ENCODE measurements at regions not wholly inside any gene's neighbourhood (a gene's known extent, or its start where the extent isn't known, plus 50 kb on each side); places are given as distances from the start of the nearest gene placed in this dataset.

DNA sequence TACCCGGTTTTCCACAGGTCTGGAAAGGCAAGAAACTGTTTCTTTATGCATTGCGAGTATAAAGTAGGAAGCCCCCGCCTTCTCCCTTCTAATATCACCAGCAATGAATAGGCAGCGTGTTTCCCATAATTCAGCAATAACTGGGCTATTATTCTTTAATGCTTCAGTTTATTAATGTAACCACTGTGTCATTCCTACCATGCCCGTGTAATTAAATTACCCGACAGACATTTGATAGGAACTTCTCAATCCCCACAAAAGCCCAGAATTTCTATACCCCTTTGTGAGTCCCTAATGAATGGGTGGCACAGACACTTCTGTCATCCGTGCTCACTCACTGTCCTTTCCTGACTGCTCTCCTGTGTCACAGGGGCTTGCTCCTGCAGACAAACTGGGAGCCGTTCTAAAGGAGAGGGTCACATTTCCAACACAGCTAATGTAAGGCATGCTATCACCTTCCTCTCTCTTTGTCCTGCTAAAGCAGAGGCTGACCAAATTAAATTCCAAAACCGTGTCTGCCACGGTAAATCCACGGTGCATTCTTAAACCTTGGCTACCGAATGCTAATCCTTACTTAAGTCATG is 108.5 kb upstream of the MID1 start:
- H3K36me3 ChIP-seq (ENCODE audit: insufficient read depth, low read length), result no peaks in the 10 kb centered on the region
- H3K79me2 ChIP-seq (ENCODE audit: insufficient read depth, low read length), result no peaks in the 10 kb centered on the region
- no peak overlapping the region for H2AFZ ChIP-seq (ENCODE audit: low read length)
- no peaks in the 10 kb centered on the region for H3K9me3 ChIP-seq (ENCODE audit: insufficient read depth, low read depth, low read length)
- TF ChIP-seq EZH2phosphoT487 (IDR thresholded peaks at IDR 0.05; ENCODE audit: borderline replicate concordance), result no peak
- TF ChIP-seq, protein P1, sequence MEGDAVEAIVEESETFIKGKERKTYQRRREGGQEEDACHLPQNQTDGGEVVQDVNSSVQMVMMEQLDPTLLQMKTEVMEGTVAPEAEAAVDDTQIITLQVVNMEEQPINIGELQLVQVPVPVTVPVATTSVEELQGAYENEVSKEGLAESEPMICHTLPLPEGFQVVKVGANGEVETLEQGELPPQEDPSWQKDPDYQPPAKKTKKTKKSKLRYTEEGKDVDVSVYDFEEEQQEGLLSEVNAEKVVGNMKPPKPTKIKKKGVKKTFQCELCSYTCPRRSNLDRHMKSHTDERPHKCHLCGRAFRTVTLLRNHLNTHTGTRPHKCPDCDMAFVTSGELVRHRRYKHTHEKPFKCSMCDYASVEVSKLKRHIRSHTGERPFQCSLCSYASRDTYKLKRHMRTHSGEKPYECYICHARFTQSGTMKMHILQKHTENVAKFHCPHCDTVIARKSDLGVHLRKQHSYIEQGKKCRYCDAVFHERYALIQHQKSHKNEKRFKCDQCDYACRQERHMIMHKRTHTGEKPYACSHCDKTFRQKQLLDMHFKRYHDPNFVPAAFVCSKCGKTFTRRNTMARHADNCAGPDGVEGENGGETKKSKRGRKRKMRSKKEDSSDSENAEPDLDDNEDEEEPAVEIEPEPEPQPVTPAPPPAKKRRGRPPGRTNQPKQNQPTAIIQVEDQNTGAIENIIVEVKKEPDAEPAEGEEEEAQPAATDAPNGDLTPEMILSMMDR (conservative IDR thresholded peaks at IDR 0.05; ENCODE audit: low read length), result no peak
- no peak overlapping the region for H3K4me3 ChIP-seq (ENCODE audit: low read length, poor library complexity, severe bottlenecking)
- H3K27me3 ChIP-seq (ENCODE audit: insufficient read depth, low read length, poor library complexity, severe bottlenecking), result no peaks in the 10 kb centered on the region
- no peak overlapping the region for H3K9ac ChIP-seq (ENCODE audit: low read depth, low read length, poor library complexity, severe bottlenecking)
- no peak overlapping the region for H3K4me2 ChIP-seq (ENCODE audit: low read depth, low read length, poor library complexity, severe bottlenecking)
- H3K9me2 ChIP-seq (replicated peaks; ENCODE audit: low read depth, low read length), result no peaks in the 10 kb centered on the region
- no peaks in the 10 kb centered on the region for H3K4me1 ChIP-seq (ENCODE audit: insufficient read depth, low read length, poor library complexity, severe bottlenecking)
- H4K20me1 ChIP-seq (ENCODE audit: insufficient read depth, low read length, poor library complexity, severe bottlenecking), result no peaks in the 10 kb centered on the region
- H3F3A ChIP-seq (ENCODE audit: low read depth), result no peaks in the 10 kb centered on the region

DNA sequence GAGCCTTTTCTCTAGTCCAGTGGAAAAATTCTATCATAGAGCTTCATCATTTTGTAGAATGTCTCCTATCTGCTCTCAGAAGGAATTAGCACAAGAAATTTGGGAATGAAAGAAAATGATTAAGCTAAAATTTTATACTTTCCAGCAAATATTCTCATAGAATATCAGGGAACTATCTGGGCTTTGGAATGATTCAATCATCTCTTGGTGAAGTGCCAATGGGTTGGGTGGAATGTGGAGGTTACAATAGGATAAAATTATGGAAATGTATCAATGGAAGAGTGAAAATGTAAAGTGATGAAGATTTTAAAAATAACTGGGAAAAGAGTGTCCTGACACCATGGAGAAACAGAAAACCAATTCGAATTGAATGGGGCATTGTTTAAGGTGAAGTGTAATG is 119.0 kb upstream of the MID1 start:
- H3K4me3 ChIP-seq (ENCODE audit: low read length, poor library complexity, severe bottlenecking), result no peak overlapping the region
- no peak overlapping the region for H3K4me2 ChIP-seq (ENCODE audit: low read depth, low read length, poor library complexity, severe bottlenecking)
- TF ChIP-seq EZH2phosphoT487 (IDR thresholded peaks at IDR 0.05; ENCODE audit: borderline replicate concordance), result no peak
- TF ChIP-seq, protein P1 (conservative IDR thresholded peaks at IDR 0.05; ENCODE audit: low read length), result no peak
- no peak overlapping the region for H3K9ac ChIP-seq (ENCODE audit: low read depth, low read length, poor library complexity, severe bottlenecking)
- H3F3A ChIP-seq (ENCODE audit: low read depth), result no peaks in the 10 kb centered on the region
- H3K4me1 ChIP-seq (ENCODE audit: insufficient read depth, low read length, poor library complexity, severe bottlenecking), result no peaks in the 10 kb centered on the region
- no peaks in the 10 kb centered on the region for H3K79me2 ChIP-seq (ENCODE audit: insufficient read depth, low read length)
- no peaks in the 10 kb centered on the region for H3K9me2 ChIP-seq (replicated peaks; ENCODE audit: low read depth, low read length)
- H3K36me3 ChIP-seq (ENCODE audit: insufficient read depth, low read length), result no peaks in the 10 kb centered on the region
- no peaks in the 10 kb centered on the region for H3K27me3 ChIP-seq (ENCODE audit: insufficient read depth, low read length, poor library complexity, severe bottlenecking)
- no peaks in the 10 kb centered on the region for H3K9me3 ChIP-seq (ENCODE audit: insufficient read depth, low read depth, low read length)
- H2AFZ ChIP-seq (ENCODE audit: low read length), result no peak overlapping the region
- H4K20me1 ChIP-seq (ENCODE audit: insufficient read depth, low read length, poor library complexity, severe bottlenecking), result no peaks in the 10 kb centered on the region

- no peaks in the 10 kb centered on the region for H3K4me1 ChIP-seq (ENCODE audit: insufficient read depth, low read length, poor library complexity, severe bottlenecking)
- no peak overlapping the region for H2AFZ ChIP-seq (ENCODE audit: low read length)
- H3K27me3 ChIP-seq (ENCODE audit: insufficient read depth, low read length, poor library complexity, severe bottlenecking), result no peaks in the 10 kb centered on the region
- H3K9ac ChIP-seq (ENCODE audit: low read depth, low read length, poor library complexity, severe bottlenecking), result no peak overlapping the region
- H4K20me1 ChIP-seq (ENCODE audit: insufficient read depth, low read length, poor library complexity, severe bottlenecking), result no peaks in the 10 kb centered on the region
- TF ChIP-seq EZH2phosphoT487 (IDR thresholded peaks at IDR 0.05; ENCODE audit: borderline replicate concordance), result no peak
- TF ChIP-seq, protein P1 (conservative IDR thresholded peaks at IDR 0.05; ENCODE audit: low read length), result no peak
- no peaks in the 10 kb centered on the region for H3K79me2 ChIP-seq (ENCODE audit: insufficient read depth, low read length)
- no peaks in the 10 kb centered on the region for H3K9me2 ChIP-seq (replicated peaks; ENCODE audit: low read depth, low read length)
- H3K9me3 ChIP-seq (ENCODE audit: insufficient read depth, low read depth, low read length), result no peaks in the 10 kb centered on the region
- H3K4me3 ChIP-seq (ENCODE audit: low read length, poor library complexity, severe bottlenecking), result no peak overlapping the region
- H3F3A ChIP-seq (ENCODE audit: low read depth), result no peaks in the 10 kb centered on the region
- H3K36me3 ChIP-seq (ENCODE audit: insufficient read depth, low read length), result no peaks in the 10 kb centered on the region
- H3K4me2 ChIP-seq (ENCODE audit: low read depth, low read length, poor library complexity, severe bottlenecking), result no peak overlapping the region
Measured at GRCh38 chrX:10741003-10741402, 120.6 kb upstream of the MID1 start.
